C4-2B (cell line): ENCODE measurements at regions not wholly inside any gene's neighbourhood (a gene's known extent, or its start where the extent isn't known, plus 50 kb on each side); places are given as distances from the start of the nearest gene placed in this dataset.
"Not testable (repeated sequence)": the region's sequence is repeated elsewhere in the genome, so short reads cannot be mapped to it uniquely, and the experiment has no call there.

Experiments
- H3K27ac ChIP-seq: fragments of 450-650 bp; 2 replicates; pipeline ENCODE4 v1.5.1; 2017
- CTCF ChIP-seq: fragments of 450-650 bp; conservative IDR thresholded peaks from 2 replicates; pipeline ENCODE4 v1.5.1; 2017; ENCODE audit warnings: mild to moderate bottlenecking
- ZFX ChIP-seq: fragments of 450-650 bp; IDR thresholded peaks from 2 replicates; pipeline ENCODE4 v1.6.1; 2017

GRCh38 chr4:163702736-163703135, 208.2 kb downstream of the TMA16 start:
- TF ChIP-seq ZFX (no peak), CTCF (no peak)
- no peak overlapping the region for H3K27ac ChIP-seq

DNA sequence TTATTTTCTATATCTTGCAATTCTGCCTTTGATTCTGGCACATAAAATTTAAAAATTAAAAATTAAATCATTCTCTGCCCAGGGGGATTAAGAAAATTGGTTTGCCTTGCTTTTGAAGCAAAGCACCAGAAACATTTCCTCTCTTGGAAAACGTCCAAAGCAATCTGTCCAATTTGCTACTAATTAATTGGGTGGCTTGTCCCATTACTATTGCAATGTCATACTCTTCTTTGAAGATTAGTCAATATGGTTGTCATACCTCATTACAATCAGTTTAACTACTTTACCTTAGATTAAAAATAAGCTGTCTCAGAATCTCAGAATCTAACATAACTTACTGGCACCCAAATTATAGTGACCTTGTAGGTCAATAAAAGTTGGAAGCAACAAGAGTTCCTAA, 208.8 kb downstream of the TMA16 start:
- TF ChIP-seq CTCF (no peak), ZFX (no peak)
- H3K27ac ChIP-seq = no peak overlapping the region

DNA sequence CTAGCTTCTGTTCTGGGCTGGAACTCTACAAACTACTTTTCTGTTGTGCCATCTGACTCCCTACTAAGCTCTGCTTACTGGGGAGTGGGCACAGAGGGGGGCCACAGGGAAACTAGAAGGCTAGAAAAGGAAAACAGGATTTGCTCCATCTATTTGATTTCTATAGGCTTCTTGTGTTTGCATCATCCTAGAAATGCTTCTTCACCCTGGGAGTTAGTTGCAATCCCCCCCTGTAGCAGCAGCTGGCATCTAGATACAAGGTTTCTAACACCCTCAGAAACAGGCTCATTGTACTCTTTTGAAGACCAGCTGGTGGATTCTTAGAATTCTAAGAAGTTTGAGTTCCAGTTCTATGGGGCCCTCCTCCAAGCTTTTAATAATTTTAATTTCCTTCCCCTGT, 213.4 kb downstream of the TMA16 start:
- TF ChIP-seq ZFX (no peak), CTCF (no peak)
- no peak overlapping the region for H3K27ac ChIP-seq

DNA sequence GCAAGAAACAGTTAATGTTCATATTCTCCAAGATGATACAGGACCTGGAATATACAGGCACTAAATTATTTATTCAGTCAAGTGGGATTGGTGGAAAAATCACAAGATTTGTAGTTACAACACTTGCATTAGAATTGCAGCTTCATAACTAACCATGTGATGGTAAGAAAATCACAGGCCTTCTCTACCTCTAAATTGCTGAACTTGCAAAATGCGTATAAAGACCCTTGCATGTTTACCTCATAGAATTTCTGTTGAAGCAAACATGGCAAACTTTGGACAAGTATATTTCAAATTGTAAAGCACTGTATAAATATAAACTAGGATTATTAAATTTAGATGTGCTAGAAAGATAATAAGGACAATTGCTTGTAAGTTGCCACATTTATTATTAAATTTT, 215.1 kb downstream of the TMA16 start:
- no peak for TF ChIP-seq ZFX
- TF ChIP-seq CTCF = no peak
- no peak overlapping the region for H3K27ac ChIP-seq

DNA sequence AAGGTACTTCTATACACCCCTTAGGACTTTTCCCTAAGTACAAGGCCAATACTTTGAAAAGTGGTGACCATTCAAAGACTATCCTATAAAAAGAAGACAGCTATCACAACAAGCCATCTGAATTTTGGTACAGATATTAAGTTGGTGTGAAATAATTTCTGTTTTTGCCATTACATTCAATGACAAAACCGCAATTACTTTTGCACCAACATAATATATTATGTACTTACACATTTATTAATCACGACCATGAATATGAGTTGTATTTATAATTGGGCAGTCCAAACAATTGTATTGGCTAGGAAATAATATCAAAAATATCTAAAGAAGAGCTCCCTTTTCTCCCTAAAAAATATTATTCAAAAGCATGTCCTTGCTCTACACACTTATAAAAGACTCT, 215.7 kb downstream of the TMA16 start:
- TF ChIP-seq CTCF (no peak), ZFX (no peak)

DNA sequence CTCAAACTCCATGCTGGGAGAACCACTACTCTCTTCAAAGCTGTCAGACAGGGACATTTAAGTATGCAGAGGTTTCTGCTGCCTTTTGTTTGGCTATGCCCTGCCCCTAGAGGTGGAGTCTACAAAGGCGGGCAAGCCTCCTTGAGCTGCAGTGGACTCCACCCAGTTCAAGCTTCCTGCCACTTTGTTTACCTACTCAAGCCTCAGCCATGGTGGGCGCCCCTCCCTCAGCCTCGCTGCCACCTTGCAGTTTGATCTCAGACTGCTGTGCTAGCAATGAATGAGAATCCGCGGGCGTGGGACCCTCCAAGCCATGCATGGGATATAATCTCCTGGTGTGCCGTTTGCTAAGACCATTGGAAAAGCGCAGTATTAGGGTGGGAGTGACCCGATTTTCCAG, 230.0 kb downstream of the TMA16 start:
- H3K27ac ChIP-seq = not testable (repeated sequence)

More for the DNA sequence above, 215.7 kb downstream of the TMA16 start:
- H3K27ac ChIP-seq = no peak overlapping the region

DNA sequence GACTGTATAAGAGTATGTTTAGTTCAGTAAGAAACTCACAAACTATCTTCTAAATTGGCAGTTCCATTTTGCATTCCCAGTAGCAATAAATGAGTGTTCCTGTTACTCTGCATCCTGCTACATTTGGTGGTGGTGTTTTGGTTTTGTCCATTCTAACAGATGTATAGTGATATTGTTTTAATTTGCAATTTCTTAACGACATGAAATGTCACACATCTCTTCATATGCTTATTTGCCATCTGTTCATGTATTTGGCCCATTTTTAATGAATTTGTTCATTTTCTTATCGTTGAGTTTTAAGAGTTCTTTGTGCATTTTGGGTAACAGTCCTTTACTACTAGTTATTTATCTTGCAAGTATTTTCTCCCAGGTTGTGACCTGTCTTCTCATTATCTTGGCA, 232.2 kb downstream of the TMA16 start:
- H3K27ac ChIP-seq = no peak overlapping the region
- TF ChIP-seq CTCF (no peak), ZFX (no peak)

DNA sequence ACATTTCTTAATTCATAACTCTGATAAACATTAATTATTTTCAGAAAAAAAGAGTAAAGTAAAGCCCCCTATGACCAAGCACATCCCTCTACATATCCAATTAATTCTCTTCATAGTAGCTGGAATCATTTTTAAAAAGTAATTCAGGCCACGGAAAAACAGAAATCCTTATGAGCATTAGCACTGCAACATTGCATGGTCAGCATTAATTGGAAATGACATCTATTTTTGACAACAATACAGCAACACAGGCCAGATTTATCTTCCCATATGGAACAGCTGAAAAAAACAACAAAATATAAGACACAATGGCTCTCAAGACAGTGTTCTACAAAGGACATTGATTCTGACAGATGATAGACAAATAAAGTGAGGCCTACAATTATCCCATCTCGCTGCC, 236.6 kb downstream of the TMA16 start:
- H3K27ac ChIP-seq = no peak overlapping the region
- no peak for TF ChIP-seq ZFX
- TF ChIP-seq CTCF = no peak
